OCI-LY7 (cell line): ENCODE measurements at regions not wholly inside any gene's neighbourhood (a gene's known extent, or its start where the extent isn't known, plus 50 kb on each side); places are given as distances from the start of the nearest gene placed in this dataset.

Source experiments
- BruUV-seq: library from RNA; stranded (reverse); fragments of 400-500 nt; replicated peaks from 2 replicates; lab custom pipeline; 2021; lab: Mats Ljungman, UMichigan
- CTCF ChIA-PET: fragments of 300-600 bp; sonication (Branson Sonifier 250); formaldehyde crosslinking; loops from one replicate; lab custom pipeline; 2022; ENCODE audit warnings: antibody characterized with exemption; ENCODE audit not compliant: unreplicated experiment; lab: Charles Lee
- POLR2A ChIA-PET: fragments of 300-600 bp; sonication (Branson Sonifier 250); formaldehyde crosslinking; loops from one replicate; lab custom pipeline; 2022; ENCODE audit warnings: antibody characterized with exemption; lab: Charles Lee
- DNase-seq: peaks from one replicate; pipeline ENCODE4 v3.0.0-alpha.2; 2015; ENCODE audit warnings: low spot score
- H2AFZ ChIP-seq: fragments of 200-600 bp; sonication (generic), shearing (Covaris generic); 2 replicates; pipeline ENCODE4 v1.6.1; 2014; ENCODE audit warnings: mild to moderate bottlenecking, antibody characterized with exemption, low read length, moderate library complexity
- H3K27ac ChIP-seq: fragments of 200-600 bp; sonication (generic); 2 replicates; pipeline ENCODE4 v1.5.1; 2014; ENCODE audit warnings: mixed run types, low read depth, mild to moderate bottlenecking, moderate library complexity, low read length, inconsistent platforms; ENCODE audit not compliant: poor library complexity, severe bottlenecking
- H3K36me3 ChIP-seq: fragments of 200-600 bp; sonication (generic); 2 replicates; pipeline ENCODE4 v1.6.1; 2014; ENCODE audit warnings: mild to moderate bottlenecking, antibody characterized with exemption, low read length, moderate library complexity, mixed read lengths; ENCODE audit not compliant: insufficient read depth
- H3K4me1 ChIP-seq: fragments of 200-600 bp; sonication (generic); 2 replicates; pipeline ENCODE4 v1.5.1; 2014; ENCODE audit warnings: mild to moderate bottlenecking, low read length; ENCODE audit not compliant: insufficient read depth, poor library complexity, severe bottlenecking
- H3K4me2 ChIP-seq: fragments of 200-600 bp; sonication (generic); 2 replicates; pipeline ENCODE4 v1.6.1; 2014; ENCODE audit warnings: mild to moderate bottlenecking, low read length
- H3K4me3 ChIP-seq: fragments of 200-600 bp; sonication (generic); 2 replicates; pipeline ENCODE4 v1.5.1; 2014; ENCODE audit warnings: mild to moderate bottlenecking, low read depth, low read length; ENCODE audit not compliant: poor library complexity, severe bottlenecking
- H3K79me2 ChIP-seq: fragments of 200-600 bp; sonication (generic); 2 replicates; pipeline ENCODE4 v1.6.1; 2016; ENCODE audit warnings: low read depth, mild to moderate bottlenecking, low read length, moderate library complexity, mixed read lengths; ENCODE audit not compliant: insufficient read depth
- H3K9me2 ChIP-seq: fragments of 200-600 bp; sonication (generic); 2 replicates; pipeline ENCODE4 v1.6.1; 2016; ENCODE audit warnings: mild to moderate bottlenecking, low read length, mixed read lengths; ENCODE audit not compliant: insufficient read depth
- H3K9me3 ChIP-seq: fragments of 200-600 bp; sonication (generic); 2 replicates; pipeline ENCODE4 v1.6.1; 2014; ENCODE audit warnings: mild to moderate bottlenecking, mixed run types, low read length, mixed read lengths
- H4K20me1 ChIP-seq: fragments of 200-600 bp; sonication (generic); 2 replicates; pipeline ENCODE4 v1.6.1; 2014; ENCODE audit warnings: mild to moderate bottlenecking, antibody characterized with exemption, low read length, moderate library complexity, mixed read lengths; ENCODE audit not compliant: insufficient read depth
- EZH2phosphoT487 ChIP-seq: fragments of 200-600 bp; sonication (generic); IDR thresholded peaks from 2 replicates; pipeline ENCODE4 v1.6.1; 2018; ENCODE audit warnings: low read depth, borderline replicate concordance, mild to moderate bottlenecking, mixed run types, antibody characterized with exemption, low read length, moderate library complexity, mixed read lengths
- intact Hi-C: fragments of 100-400 bp; cut with micrococcal nuclease; formaldehyde crosslinking; loops from one replicate; pipeline ENCODE4 v1.10.0; 2022; ENCODE audit not compliant: unreplicated experiment
- TF ChIP-seq, protein P1 (sequence below): fragments of 200-600 bp; sonication (generic); conservative IDR thresholded peaks from 2 replicates; pipeline ENCODE4 v1.5.1; 2014; ENCODE audit warnings: mild to moderate bottlenecking, antibody characterized with exemption, low read length, moderate library complexity, mixed read lengths

DNA sequence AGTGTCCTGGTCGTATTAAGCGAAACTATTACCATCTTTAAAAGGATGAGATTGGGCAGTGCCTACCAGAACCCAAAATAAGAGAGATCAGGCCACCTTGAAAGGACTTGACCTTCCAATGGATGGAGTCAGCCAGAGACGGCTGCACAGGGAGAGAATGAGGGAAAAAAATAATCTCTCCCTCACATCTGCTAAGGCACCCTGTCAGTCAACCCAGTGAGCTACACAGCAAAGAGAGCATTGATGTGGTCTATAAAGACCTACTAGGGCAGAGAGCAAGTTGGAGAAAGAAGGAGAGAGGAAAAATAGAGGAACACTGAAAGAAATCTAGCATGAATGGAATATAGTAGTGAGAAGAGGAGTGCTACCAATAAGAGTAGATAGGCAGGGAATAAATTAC, 68.0 kb upstream of the FTMT start:
- BruUV-seq, result no TSS peak
- Histone ChIP-seq H3K4me3 (no peak overlapping the region), H3K9me2 (no peaks in the 10 kb centered on the region), H4K20me1 (no peaks in the 10 kb centered on the region), H3K9me3 (no peaks in the 10 kb centered on the region), H2AFZ (no peak overlapping the region), H3K36me3 (no peaks in the 10 kb centered on the region), H3K4me1 (no peaks in the 10 kb centered on the region), H3K79me2 (no peaks in the 10 kb centered on the region), H3K4me2 (no peak overlapping the region), H3K27ac (no peak overlapping the region)
- TF ChIP-seq EZH2phosphoT487, result no peak
- POLR2A ChIA-PET, result no interaction called here
- CTCF ChIA-PET, result no interaction called here
- DNase-seq, result no peak
- intact Hi-C loops, result no loop called here

- H3K36me3 ChIP-seq, result no peaks in the 10 kb centered on the region
- H3K27ac ChIP-seq, result no peak overlapping the region
- H2AFZ ChIP-seq, result no peak overlapping the region
- no peak overlapping the region for H3K4me2 ChIP-seq
- H3K79me2 ChIP-seq, result no peaks in the 10 kb centered on the region
- no peak overlapping the region for H3K4me3 ChIP-seq
- CTCF ChIA-PET, result no interaction called here
- H3K9me2 ChIP-seq, result no peaks in the 10 kb centered on the region
- H3K9me3 ChIP-seq, result no peaks in the 10 kb centered on the region
- no peaks in the 10 kb centered on the region for H3K4me1 ChIP-seq
- DNase-seq, result no peak
- BruUV-seq, result no TSS peak
- POLR2A ChIA-PET, result interaction anchor here (0.8 kb wide), 1 partner anchor 282 kb away, joined by 3 read pairs; no protein-coding TSS in a partner anchor
- intact Hi-C loops, result no loop called here
- TF ChIP-seq, protein P1, sequence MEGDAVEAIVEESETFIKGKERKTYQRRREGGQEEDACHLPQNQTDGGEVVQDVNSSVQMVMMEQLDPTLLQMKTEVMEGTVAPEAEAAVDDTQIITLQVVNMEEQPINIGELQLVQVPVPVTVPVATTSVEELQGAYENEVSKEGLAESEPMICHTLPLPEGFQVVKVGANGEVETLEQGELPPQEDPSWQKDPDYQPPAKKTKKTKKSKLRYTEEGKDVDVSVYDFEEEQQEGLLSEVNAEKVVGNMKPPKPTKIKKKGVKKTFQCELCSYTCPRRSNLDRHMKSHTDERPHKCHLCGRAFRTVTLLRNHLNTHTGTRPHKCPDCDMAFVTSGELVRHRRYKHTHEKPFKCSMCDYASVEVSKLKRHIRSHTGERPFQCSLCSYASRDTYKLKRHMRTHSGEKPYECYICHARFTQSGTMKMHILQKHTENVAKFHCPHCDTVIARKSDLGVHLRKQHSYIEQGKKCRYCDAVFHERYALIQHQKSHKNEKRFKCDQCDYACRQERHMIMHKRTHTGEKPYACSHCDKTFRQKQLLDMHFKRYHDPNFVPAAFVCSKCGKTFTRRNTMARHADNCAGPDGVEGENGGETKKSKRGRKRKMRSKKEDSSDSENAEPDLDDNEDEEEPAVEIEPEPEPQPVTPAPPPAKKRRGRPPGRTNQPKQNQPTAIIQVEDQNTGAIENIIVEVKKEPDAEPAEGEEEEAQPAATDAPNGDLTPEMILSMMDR, result no peak
- no peak for TF ChIP-seq EZH2phosphoT487
- H4K20me1 ChIP-seq, result no peaks in the 10 kb centered on the region
Measured at GRCh38 chr5:121793791-121794190, 57.9 kb upstream of the FTMT start.

- no peak for DNase-seq
- Histone ChIP-seq H3K9me2 (no peaks in the 10 kb centered on the region), H2AFZ (no peak overlapping the region), H3K27ac (no peak overlapping the region), H3K9me3 (no peaks in the 10 kb centered on the region), H3K4me2 (no peak overlapping the region), H3K79me2 (no peaks in the 10 kb centered on the region), H3K4me3 (no peak overlapping the region), H3K36me3 (no peaks in the 10 kb centered on the region), H3K4me1 (no peaks in the 10 kb centered on the region), H4K20me1 (no peaks in the 10 kb centered on the region)
- BruUV-seq, result no TSS peak
- TF ChIP-seq, protein P1, result no peak
- CTCF ChIA-PET, result no interaction called here
- intact Hi-C loops, result no loop called here
- POLR2A ChIA-PET, result no interaction called here
Measured at GRCh38 chr5:121795511-121795910, 56.2 kb upstream of the FTMT start.
